ENCODE measurements at regions not wholly inside any gene's neighbourhood (a gene's known extent, or its start where the extent isn't known, plus 50 kb on each side); places are given as distances from the start of the nearest gene placed in this dataset.

DNA sequence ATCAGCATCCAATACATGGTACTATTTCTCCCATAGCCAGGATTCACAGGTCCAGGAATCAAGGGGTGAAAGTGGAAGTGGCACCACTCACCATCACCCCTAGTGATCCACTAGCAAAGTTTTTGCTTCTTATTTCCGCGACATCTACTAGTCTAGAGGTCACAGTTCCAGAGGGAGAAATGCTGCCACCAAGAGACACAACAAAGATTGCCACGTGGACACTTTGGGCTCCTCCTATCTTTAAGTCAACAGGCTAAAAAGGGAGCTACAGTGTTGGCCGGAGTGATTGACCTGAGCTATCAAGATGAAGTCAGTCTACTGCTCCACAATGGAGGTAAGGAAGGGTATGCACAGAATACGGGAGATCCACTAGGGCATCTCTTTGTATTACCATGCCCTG, 178.2 kb downstream of the AKR1D1 start (continued):
- TF ChIP-seq, protein P1, sequence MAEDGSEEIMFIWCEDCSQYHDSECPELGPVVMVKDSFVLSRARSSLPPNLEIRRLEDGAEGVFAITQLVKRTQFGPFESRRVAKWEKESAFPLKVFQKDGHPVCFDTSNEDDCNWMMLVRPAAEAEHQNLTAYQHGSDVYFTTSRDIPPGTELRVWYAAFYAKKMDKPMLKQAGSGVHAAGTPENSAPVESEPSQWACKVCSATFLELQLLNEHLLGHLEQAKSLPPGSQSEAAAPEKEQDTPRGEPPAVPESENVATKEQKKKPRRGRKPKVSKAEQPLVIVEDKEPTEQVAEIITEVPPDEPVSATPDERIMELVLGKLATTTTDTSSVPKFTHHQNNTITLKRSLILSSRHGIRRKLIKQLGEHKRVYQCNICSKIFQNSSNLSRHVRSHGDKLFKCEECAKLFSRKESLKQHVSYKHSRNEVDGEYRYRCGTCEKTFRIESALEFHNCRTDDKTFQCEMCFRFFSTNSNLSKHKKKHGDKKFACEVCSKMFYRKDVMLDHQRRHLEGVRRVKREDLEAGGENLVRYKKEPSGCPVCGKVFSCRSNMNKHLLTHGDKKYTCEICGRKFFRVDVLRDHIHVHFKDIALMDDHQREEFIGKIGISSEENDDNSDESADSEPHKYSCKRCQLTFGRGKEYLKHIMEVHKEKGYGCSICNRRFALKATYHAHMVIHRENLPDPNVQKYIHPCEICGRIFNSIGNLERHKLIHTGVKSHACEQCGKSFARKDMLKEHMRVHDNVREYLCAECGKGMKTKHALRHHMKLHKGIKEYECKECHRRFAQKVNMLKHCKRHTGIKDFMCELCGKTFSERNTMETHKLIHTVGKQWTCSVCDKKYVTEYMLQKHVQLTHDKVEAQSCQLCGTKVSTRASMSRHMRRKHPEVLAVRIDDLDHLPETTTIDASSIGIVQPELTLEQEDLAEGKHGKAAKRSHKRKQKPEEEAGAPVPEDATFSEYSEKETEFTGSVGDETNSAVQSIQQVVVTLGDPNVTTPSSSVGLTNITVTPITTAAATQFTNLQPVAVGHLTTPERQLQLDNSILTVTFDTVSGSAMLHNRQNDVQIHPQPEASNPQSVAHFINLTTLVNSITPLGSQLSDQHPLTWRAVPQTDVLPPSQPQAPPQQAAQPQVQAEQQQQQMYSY (CRISPR knock-in tag; IDR thresholded peaks at IDR 0.05), result no peak
- no peak for TF ChIP-seq NFXL1 (IDR thresholded peaks at IDR 0.05; ENCODE audit: borderline replicate concordance)

DNA sequence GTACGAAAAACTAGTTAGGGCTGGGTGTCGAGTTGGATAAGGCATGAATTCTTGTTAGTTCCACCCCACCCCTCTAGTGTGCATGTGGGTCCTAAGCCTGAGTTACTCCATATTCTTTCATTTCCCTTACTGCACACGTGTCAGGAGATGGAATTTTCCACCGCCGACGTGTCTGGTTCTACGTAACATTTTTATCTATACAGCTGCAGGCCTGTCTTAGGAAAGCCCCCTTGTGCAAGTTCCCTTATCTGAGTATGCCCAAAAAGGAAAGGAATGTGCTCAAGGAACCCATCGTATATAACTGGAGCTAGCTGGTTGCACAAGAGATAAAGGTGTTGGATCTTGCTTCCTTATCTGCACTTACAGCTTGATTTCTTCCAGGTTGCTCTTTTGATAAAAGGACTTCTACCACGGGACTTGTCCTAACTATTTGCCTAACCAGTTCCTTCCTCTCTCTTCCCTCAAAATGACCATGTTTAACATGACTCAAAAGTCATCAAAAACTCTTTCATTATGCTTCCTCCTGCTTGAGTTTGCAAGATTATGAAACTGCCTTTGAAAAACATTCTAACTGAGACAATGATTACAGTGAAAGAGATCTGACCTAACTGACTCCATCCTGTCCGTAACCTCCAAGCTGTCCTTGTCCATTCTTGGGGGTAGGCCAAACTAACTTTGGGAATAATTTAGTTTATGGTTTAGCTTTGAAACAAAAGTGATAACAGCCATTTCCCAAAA, 181.4 kb downstream of the AKR1D1 start:
- FAIRE-seq (no peak), ATAC-seq (peak; percentile 16; the same call in 1 of the 3 replicates), DNase-seq (ENCODE audit: low read depth, low spot score) (no peak)
- no peak overlapping the region for H3K27ac ChIP-seq (ENCODE audit: control insufficient read depth, insufficient read depth)
- no peaks in the 10 kb centered on the region for H4K20me1 ChIP-seq (ENCODE audit: control insufficient read depth, insufficient read depth)
- H3K36me3 ChIP-seq (ENCODE audit: control insufficient read depth in 2 of 2, insufficient read depth in 2 of 2, low read length in 1 of 2), result no peaks in the 10 kb centered on the region
- WGBS (ENCODE audit: insufficient coverage, insufficient replicate concordance, low lambda C conversion rate, missing lambda C conversion rate), result 42% methylated on average over 10 of the region's 10 CpGs
- TF ChIP-seq EGR1 (IDR thresholded peaks at IDR 0.05; ENCODE audit: borderline replicate concordance in 1 of 2, low read depth in 2 of 2, low read length in 2 of 2), result no peak
- no peak for TF ChIP-seq CTCF (IDR thresholded peaks at IDR 0.05 in 2 of 3, conservative IDR thresholded peaks at IDR 0.05 in 1 of 3; ENCODE audit: control insufficient read depth in 2 of 3, extremely low read depth in 1 of 3, insufficient read depth in 1 of 3, low read depth in 3 of 3, low read length in 3 of 3)
- TF ChIP-seq PKNOX1 (IDR thresholded peaks at IDR 0.05), result no peak
- TF ChIP-seq JUNB (IDR thresholded peaks at IDR 0.05), result no peak
- TF ChIP-seq TAF1 (IDR thresholded peaks at IDR 0.05; ENCODE audit: borderline replicate concordance, low read depth, low read length), result no peak
- TF ChIP-seq, protein P2, sequence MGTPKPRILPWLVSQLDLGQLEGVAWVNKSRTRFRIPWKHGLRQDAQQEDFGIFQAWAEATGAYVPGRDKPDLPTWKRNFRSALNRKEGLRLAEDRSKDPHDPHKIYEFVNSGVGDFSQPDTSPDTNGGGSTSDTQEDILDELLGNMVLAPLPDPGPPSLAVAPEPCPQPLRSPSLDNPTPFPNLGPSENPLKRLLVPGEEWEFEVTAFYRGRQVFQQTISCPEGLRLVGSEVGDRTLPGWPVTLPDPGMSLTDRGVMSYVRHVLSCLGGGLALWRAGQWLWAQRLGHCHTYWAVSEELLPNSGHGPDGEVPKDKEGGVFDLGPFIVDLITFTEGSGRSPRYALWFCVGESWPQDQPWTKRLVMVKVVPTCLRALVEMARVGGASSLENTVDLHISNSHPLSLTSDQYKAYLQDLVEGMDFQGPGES (IDR thresholded peaks at IDR 0.05), result no peak
- no peak for TF ChIP-seq DPF2 (IDR thresholded peaks at IDR 0.05)
- no peak for TF ChIP-seq ZZZ3 (IDR thresholded peaks at IDR 0.05; ENCODE audit: control insufficient read depth, insufficient read length, low read depth)
- no peak for TF ChIP-seq NBN (IDR thresholded peaks at IDR 0.05)
- in situ Hi-C loops (cut with MboI) (no loop called here), intact Hi-C loops (cut with micrococcal nuclease; ENCODE audit: unreplicated experiment) (no loop called here)
- H3K4me2 ChIP-seq (ENCODE audit: control insufficient read depth, insufficient read depth), result no peak overlapping the region
- no TSS peak for BruUV-seq (replicated peaks)
- ChIA-PET POLR2A (no interaction called here), RAD21 (ENCODE audit: unreplicated experiment) (no interaction called here), CTCF (interaction anchor here (0.6 kb wide), 1 partner anchor 130 kb away, joined by 3 read pairs; no protein-coding TSS in a partner anchor), SMC1A (ENCODE audit: uncharacterized antibody, unreplicated experiment) (interaction anchor here (1.1 kb wide), 1 partner anchor 214 kb away, joined by 3 read pairs; no protein-coding TSS in a partner anchor)
- H3K4me1 ChIP-seq (ENCODE audit: control insufficient read depth, insufficient read depth, low read length), result no peaks in the 10 kb centered on the region
- H3K79me2 ChIP-seq (ENCODE audit: control insufficient read depth, insufficient read depth, low read length), result no peaks in the 10 kb centered on the region
- no peak overlapping the region for H3K4me3 ChIP-seq
- H2AFZ ChIP-seq (ENCODE audit: control insufficient read depth, low read depth, low read length), result no peak overlapping the region
- H3K27me3 ChIP-seq (replicated peaks in 1 of 2; ENCODE audit: control insufficient read depth in 2 of 2, insufficient read depth in 2 of 2, low read length in 1 of 2), result no peaks in the 10 kb centered on the region
- H3K9ac ChIP-seq (ENCODE audit: control insufficient read depth, insufficient read depth, low read length), result no peak overlapping the region
- no peaks in the 10 kb centered on the region for H3K9me3 ChIP-seq (replicated peaks; ENCODE audit: control insufficient read depth, insufficient read depth, low read length)
